ENCODE measurements at regions not wholly inside any gene's neighbourhood (a gene's known extent, or its start where the extent isn't known, plus 50 kb on each side); places are given as distances from the start of the nearest gene placed in this dataset.

- no peaks in the 10 kb centered on the region for H4K20me1 ChIP-seq (replicated peaks; ENCODE audit: control insufficient read depth, extremely low read depth, insufficient read depth, low read length)
- H3K9me1 ChIP-seq (replicated peaks; ENCODE audit: control insufficient read depth, extremely low read depth, insufficient read depth, low read length) = no peaks in the 10 kb centered on the region
- dilution Hi-C loops (cut with MboI; ENCODE audit: extremely low pct_ligation_motif_present, low sequenced_read_pairs) (no loop called here), intact Hi-C loops (cut with micrococcal nuclease) (no loop called here)
- no peaks in the 10 kb centered on the region for H3K36me3 ChIP-seq (ENCODE audit: control insufficient read depth in 2 of 2, extremely low read depth in 1 of 2, insufficient read depth in 2 of 2, low read length in 2 of 2)
- H2AFZ ChIP-seq (ENCODE audit: low read depth, low read length) = no peak overlapping the region
- no peaks in the 10 kb centered on the region for H3K27me3 ChIP-seq (ENCODE audit: control insufficient read depth in 2 of 2, insufficient read depth in 2 of 2, low read length in 2 of 2)
- CTCF ChIA-PET = interaction anchor here (1.7 kb wide), 1 partner anchor 11 kb away, joined by 6 read pairs; no protein-coding TSS in a partner anchor
- no TSS peak for BruUV-seq (replicated peaks)
- no peak overlapping the region for H3K27ac ChIP-seq (ENCODE audit: insufficient read depth, low read depth, low read length)
- POLR2A ChIA-PET = no interaction called here
- FAIRE-seq (no peak), DNase-seq (ENCODE audit: low read depth, low spot score) (no peak)
- H3K79me2 ChIP-seq (ENCODE audit: control insufficient read depth, insufficient read depth, low read length) = no peaks in the 10 kb centered on the region
- H3K9ac ChIP-seq (replicated peaks; ENCODE audit: extremely low read depth, insufficient read depth, low read length) = no peak overlapping the region
- peaks cover 4% of the 10 kb centered on the region for H3K4me1 ChIP-seq (ENCODE audit: control insufficient read depth, extremely low read depth, insufficient read depth, low read length)
- TF ChIP-seq FOS (IDR thresholded peaks at IDR 0.05; ENCODE audit: borderline replicate concordance, insufficient read depth, low read length) (no peak), MYC (IDR thresholded peaks at IDR 0.05; ENCODE audit: low read depth, low read length) (no peak), POLR2A (IDR thresholded peaks at IDR 0.05; ENCODE audit: low read depth, low read length) (no peak), GATA2 (IDR thresholded peaks at IDR 0.05; ENCODE audit: insufficient read depth, insufficient read length, low read depth, low read length) (no peak), JUN (IDR thresholded peaks at IDR 0.05; ENCODE audit: borderline replicate concordance, insufficient read depth, insufficient read length, low read depth) (no peak), MAX (IDR thresholded peaks at IDR 0.05; ENCODE audit: insufficient read depth, insufficient read length) (no peak), EZH2 (IDR thresholded peaks at IDR 0.05; ENCODE audit: borderline replicate concordance, low read depth, low read length, severe bottlenecking) (no peak), POLR2AphosphoS5 (IDR thresholded peaks at IDR 0.05; ENCODE audit: insufficient read depth, low read depth, low read length) (no peak)
- TF ChIP-seq, protein P1, sequence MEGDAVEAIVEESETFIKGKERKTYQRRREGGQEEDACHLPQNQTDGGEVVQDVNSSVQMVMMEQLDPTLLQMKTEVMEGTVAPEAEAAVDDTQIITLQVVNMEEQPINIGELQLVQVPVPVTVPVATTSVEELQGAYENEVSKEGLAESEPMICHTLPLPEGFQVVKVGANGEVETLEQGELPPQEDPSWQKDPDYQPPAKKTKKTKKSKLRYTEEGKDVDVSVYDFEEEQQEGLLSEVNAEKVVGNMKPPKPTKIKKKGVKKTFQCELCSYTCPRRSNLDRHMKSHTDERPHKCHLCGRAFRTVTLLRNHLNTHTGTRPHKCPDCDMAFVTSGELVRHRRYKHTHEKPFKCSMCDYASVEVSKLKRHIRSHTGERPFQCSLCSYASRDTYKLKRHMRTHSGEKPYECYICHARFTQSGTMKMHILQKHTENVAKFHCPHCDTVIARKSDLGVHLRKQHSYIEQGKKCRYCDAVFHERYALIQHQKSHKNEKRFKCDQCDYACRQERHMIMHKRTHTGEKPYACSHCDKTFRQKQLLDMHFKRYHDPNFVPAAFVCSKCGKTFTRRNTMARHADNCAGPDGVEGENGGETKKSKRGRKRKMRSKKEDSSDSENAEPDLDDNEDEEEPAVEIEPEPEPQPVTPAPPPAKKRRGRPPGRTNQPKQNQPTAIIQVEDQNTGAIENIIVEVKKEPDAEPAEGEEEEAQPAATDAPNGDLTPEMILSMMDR (IDR thresholded peaks at IDR 0.05; ENCODE audit: extremely low read depth in 1 of 2, insufficient read depth in 1 of 2, low read depth in 1 of 2, low read length in 2 of 2) = no peak
- H3K9me3 ChIP-seq (replicated peaks; ENCODE audit: control insufficient read depth, insufficient read depth, low read length) = no peaks in the 10 kb centered on the region
- H3K4me3 ChIP-seq (replicated peaks in 1 of 3; ENCODE audit: insufficient read depth in 1 of 3, low read depth in 1 of 3, low read length in 3 of 3) = no peak overlapping the region
- H3K4me2 ChIP-seq (ENCODE audit: insufficient read depth, low read length) = no peak overlapping the region
Observed at GRCh38 chr14:58828298-58828697, 190.5 kb downstream of the DACT1 start.
